Liver (tissue), 6 donors: ENCODE measurements at regions not wholly inside any gene's neighbourhood (a gene's known extent, or its start where the extent isn't known, plus 50 kb on each side); places are given as distances from the start of the nearest gene placed in this dataset.
"Not testable (repeated sequence)": the region's sequence is repeated elsewhere in the genome, so short reads cannot be mapped to it uniquely, and the experiment has no call there.

Source experiments
- DNase-seq: peaks from one replicate; pipeline ENCODE4 v3.0.0-alpha.2; 2017; ENCODE audit warnings: low spot score
- H3K27ac ChIP-seq, 2 donors: one replicate each; pipeline ENCODE4 v1.7.0; 2013; ENCODE audit warnings: inconsistent platforms in 2 of 2, low read length in 2 of 2, control low read depth in 1 of 2, low read depth in 1 of 2, mild to moderate bottlenecking in 1 of 2
- H3K27me3 ChIP-seq, 4 donors: one replicate each; pipeline versions ENCODE4 v1.6.1 to v1.7.0; 2013; ENCODE audit warnings: low read length in 3 of 4, inconsistent platforms in 1 of 4, mild to moderate bottlenecking in 1 of 4, moderate library complexity in 1 of 4; ENCODE audit not compliant: control insufficient read depth in 4 of 4, insufficient read depth in 4 of 4
- H3K36me3 ChIP-seq, 4 donors: one replicate each; pipeline versions ENCODE4 v1.6.1 to v1.7.0; 2013; ENCODE audit warnings: low read length in 3 of 4, mild to moderate bottlenecking in 3 of 4, low read depth in 1 of 4, moderate library complexity in 1 of 4; ENCODE audit not compliant: control insufficient read depth in 4 of 4, insufficient read depth in 3 of 4
- H3K4me1 ChIP-seq, 4 donors: one replicate each; pipeline versions ENCODE4 v1.6.1 to v1.7.0; 2013; ENCODE audit warnings: low read length in 3 of 4, mild to moderate bottlenecking in 3 of 4, moderate library complexity in 1 of 4; ENCODE audit not compliant: control insufficient read depth in 4 of 4, insufficient read depth in 4 of 4
- H3K4me3 ChIP-seq, 3 donors: one replicate each; pipeline versions ENCODE4 v1.6.1 to v1.7.0; 2013; ENCODE audit warnings: low read length in 3 of 3, control low read depth in 1 of 3, low read depth in 1 of 3, mild to moderate bottlenecking in 1 of 3
- H3K9ac ChIP-seq, 2 donors: one replicate each; pipeline ENCODE4 v1.7.0; 2013; ENCODE audit warnings: low read length in 2 of 2, mild to moderate bottlenecking in 2 of 2, moderate library complexity in 2 of 2, control low read depth in 1 of 2, low read depth in 1 of 2
- H3K9me3 ChIP-seq, 4 donors: one replicate each; pipeline versions ENCODE4 v1.6.1 to v1.7.0; 2013; ENCODE audit warnings: low read length in 3 of 4; ENCODE audit not compliant: control insufficient read depth in 4 of 4
- WGBS: extraction: QIAGEN DNeasy Blood & Tissue Kit; methylation state at CpG from one replicate; pipeline ENCODE4 v1.1.7; 2013; 5-methylcytosine and 5-hydroxymethylcytosine counted together
- donor health status: healthy.
- donor health status: healthy.
- donor health status: healthy.

DNA sequence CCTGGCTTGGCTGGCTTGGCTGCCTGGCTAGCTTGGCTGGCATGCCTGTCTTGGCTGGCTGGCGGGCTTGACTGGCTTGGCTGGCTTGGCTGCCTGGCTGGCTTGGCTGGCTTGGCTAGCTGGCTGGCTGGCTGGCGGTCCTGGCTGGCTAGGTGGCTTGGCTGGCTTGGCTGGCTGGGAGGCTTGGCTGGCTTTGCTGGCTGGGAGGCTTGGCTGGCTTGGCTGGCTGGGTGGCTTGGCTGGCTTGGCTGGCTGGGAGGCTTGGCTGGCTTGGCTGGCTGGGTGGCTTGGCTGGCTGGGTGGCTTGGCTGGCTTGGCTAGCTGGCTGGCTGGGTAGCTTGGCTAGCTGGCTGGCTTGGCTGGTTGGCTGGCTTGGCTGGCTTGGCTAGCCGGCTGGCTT lies 2824.5 kb downstream of the RPIA start:
- not testable (repeated sequence) for H3K4me1 ChIP-seq, H3K9ac ChIP-seq, H3K27ac ChIP-seq, DNase-seq, H3K9me3 ChIP-seq, H3K27me3 ChIP-seq, H3K36me3 ChIP-seq, H3K4me3 ChIP-seq
- 85% methylated on average over 2 of the region's 3 CpGs for WGBS

DNA sequence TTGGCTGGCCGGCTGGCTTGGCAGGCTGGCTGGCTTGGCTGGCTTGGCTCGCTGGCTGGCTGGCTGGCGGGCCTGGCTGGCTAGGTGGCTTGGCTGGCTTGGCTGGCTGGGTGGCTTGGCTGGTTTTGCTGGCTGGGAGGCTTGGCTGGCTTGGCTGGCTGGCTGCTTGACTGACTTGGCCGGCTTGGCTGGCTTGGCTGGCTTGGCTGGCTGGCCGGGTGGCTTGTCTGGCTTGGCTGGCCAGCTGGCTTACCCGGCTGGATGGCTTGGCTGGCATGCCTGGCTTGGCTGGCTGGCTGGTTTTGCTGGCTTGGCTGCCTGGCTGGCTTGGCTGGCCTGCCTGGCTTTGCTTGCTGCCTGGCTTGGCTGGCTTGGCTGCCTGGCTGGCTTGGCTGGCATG lies 2825.2 kb downstream of the RPIA start:
- H3K4me1 ChIP-seq, H3K27me3 ChIP-seq, H3K4me3 ChIP-seq, H3K9me3 ChIP-seq, DNase-seq, H3K36me3 ChIP-seq, H3K9ac ChIP-seq, H3K27ac ChIP-seq: not testable (repeated sequence)
- WGBS: 84% methylated on average over 6 of the region's 6 CpGs

DNA sequence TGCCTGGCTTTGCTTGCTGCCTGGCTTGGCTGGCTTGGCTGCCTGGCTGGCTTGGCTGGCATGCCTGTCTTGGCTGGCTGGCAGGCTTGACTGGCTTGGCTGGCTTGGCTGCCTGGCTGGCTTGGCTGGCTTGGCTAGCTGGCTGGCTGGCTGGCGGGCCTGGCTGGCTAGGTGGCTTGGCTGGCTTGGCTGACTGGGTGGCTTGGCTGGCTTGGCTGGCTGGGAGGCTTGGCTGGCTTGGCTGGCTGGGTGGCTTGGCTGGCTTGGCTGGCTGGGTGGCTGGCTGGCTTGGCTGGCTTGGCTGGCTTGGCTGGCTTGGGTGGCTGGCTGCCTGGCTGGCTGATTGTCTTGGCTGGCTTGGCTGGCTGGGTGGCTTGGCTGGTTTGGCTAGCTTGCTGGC lies 2826.4 kb downstream of the RPIA start:
- 91% methylated on average over 1 of the region's 1 CpG for WGBS
- DNase-seq, H3K27me3 ChIP-seq, H3K27ac ChIP-seq, H3K9me3 ChIP-seq, H3K9ac ChIP-seq, H3K4me1 ChIP-seq, H3K4me3 ChIP-seq, H3K36me3 ChIP-seq: not testable (repeated sequence)

DNA sequence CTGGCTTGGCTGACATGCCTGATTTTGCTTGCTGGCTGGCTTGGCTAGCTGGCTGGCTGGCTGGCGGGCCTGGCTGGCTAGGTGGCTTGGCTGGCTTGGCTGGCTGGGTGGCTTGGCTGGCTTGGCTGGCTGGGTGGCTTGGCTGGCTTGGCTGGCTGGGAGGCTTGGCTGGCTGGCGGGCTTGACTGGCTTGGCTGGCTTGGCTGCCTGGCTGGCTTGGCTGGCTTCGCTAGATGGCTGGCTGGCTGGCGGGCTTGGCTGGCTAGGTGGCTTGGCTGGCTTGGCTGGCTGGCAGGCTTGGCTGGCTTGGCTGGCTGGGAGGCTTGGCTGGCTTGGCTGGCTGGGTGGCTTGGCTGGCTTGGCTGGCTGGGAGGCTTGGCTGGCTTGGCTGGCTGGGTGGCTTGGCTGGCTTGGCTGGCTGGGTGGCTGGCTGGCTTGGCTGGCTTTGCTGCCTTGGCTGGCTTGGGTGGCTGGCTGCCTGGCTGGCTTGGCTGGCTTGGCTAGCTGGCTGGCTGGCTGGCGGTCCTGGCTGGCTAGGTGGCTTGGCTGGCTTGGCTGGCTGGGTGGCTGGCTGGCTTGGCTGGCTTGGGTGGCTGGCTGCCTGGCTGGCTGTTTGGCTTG lies 2827.0 kb downstream of the RPIA start:
- 73% methylated on average over 5 of the region's 5 CpGs for WGBS
- not testable (repeated sequence) for H3K36me3 ChIP-seq, H3K27me3 ChIP-seq, H3K9ac ChIP-seq, H3K4me1 ChIP-seq, H3K9me3 ChIP-seq, H3K27ac ChIP-seq, DNase-seq, H3K4me3 ChIP-seq

DNA sequence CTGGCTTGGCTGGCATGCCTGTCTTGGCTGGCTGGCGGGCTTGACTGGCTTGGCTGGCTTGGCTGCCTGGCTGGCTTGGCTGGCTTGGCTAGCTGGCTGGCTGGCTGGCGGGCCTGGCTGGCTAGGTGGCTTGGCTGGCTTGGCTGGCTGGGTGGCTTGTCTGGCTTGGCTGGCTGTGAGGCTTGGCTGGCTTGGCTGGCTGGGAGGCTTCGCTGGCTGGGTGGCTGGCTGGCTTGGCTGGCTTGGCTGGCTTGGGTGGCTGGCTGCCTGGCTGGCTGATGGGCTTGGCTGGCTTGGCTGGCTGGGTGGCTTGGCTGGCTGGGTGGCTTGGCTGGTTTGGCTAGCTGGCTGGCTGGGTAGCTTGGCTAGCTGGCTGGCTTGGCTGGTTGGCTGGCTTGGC lies 2827.9 kb downstream of the RPIA start:
- WGBS: 92% methylated on average over 1 of the region's 3 CpGs
- not testable (repeated sequence) for H3K4me3 ChIP-seq, H3K27ac ChIP-seq, H3K9ac ChIP-seq, DNase-seq, H3K9me3 ChIP-seq, H3K27me3 ChIP-seq, H3K4me1 ChIP-seq, H3K36me3 ChIP-seq

DNA sequence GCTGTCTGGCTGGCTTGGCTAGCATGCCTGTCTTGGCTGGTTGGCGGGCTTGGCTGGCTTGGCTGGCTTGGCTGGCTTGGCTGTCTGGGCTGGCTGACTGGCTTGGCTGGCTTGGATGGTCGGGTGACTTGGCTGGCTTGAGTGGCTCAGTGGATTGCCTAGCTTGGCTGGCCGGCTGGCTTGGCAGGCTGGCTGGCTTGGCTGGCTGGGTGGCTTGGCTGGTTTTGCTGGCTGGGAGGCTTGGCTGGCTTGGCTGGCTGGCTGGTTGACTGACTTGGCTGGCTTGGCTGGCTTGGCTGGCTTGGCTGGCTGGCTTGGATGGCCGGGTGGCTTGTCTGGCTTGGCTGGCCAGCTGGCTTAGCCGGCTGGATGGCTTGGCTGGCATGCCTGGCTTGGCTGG lies 2828.4 kb downstream of the RPIA start:
- 63% methylated on average over 2 of the region's 5 CpGs for WGBS
- DNase-seq, H3K4me3 ChIP-seq, H3K4me1 ChIP-seq, H3K36me3 ChIP-seq, H3K9ac ChIP-seq, H3K27me3 ChIP-seq, H3K9me3 ChIP-seq, H3K27ac ChIP-seq: not testable (repeated sequence)

DNA sequence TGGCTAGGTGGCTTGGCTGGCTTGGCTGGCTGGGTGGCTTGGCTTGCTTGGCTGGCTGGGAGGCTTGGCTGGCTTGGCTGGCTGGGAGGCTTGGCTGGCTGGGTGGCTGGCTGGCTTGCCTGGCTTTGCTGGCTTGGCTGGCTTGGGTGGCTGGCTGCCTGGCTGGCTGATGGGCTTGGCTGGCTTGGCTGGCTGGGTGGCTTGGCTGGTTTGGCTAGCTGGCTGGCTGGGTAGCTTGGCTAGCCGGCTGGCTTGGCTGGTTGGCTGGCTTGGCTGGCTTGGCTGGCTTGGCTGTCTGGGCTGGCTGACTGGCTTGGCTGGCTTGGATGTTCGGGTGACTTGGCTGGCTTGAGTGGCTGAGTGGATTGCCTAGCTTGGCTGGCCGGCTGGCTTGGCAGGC lies 2829.1 kb downstream of the RPIA start:
- H3K27me3 ChIP-seq, H3K36me3 ChIP-seq, H3K27ac ChIP-seq, H3K9ac ChIP-seq, DNase-seq, H3K4me1 ChIP-seq, H3K9me3 ChIP-seq, H3K4me3 ChIP-seq: not testable (repeated sequence)
- 63% methylated on average over 3 of the region's 3 CpGs for WGBS

DNA sequence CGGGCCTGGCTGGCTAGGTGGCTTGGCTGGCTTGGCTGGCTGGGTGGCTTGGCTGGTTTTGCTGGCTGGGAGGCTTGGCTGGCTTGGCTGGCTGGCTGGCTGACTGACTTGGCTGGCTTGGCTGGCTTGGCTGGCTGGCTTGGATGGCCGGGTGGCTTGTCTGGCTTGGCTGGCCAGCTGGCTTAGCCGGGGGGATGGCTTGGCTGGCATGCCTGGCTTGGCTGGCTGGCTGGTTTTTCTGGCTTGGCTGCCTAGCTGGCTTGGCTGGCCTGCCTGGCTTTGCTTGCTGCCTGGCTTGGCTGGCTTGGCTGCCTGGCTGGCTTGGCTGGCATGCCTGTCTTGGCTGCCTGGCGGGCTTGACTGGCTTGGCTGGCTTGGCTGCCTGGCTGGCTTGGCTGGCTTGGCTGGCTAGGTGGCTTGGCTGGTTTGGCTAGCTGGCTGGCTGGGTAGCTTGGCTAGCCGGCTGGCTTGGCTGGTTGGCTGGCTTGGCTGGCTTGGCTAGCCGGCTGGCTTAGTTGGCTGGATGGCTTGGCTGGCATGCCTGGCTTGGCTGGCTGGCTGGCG lies 2829.6 kb downstream of the RPIA start:
- H3K4me1 ChIP-seq, H3K9ac ChIP-seq, H3K36me3 ChIP-seq, H3K27me3 ChIP-seq, H3K4me3 ChIP-seq, DNase-seq, H3K27ac ChIP-seq, H3K9me3 ChIP-seq: not testable (repeated sequence)
- 54% methylated on average over 4 of the region's 7 CpGs for WGBS

DNA sequence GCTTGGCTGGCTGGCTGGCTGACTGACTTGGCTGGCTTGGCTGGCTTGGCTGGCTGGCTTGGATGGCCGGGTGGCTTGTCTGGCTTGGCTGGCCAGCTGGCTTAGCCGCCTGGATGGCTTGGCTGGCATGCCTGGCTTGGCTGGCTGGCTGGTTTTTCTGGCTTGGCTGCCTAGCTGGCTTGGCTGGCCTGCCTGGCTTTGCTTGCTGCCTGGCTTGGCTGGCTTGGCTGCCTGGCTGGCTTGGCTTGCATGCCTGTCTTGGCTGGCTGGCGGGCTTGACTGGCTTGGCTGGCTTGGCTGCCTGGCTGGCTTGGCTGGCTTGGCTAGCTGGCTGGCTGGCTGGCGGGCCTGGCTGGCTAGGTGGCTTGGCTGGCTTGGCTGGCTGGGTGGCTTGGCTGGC lies 2830.5 kb downstream of the RPIA start:
- H3K27ac ChIP-seq, H3K4me1 ChIP-seq, DNase-seq, H3K4me3 ChIP-seq, H3K27me3 ChIP-seq, H3K36me3 ChIP-seq, H3K9ac ChIP-seq, H3K9me3 ChIP-seq: not testable (repeated sequence)
- WGBS: 51% methylated on average over 2 of the region's 4 CpGs
